RPMI8226 (cell line): ENCODE measurements at regions not wholly inside any gene's neighbourhood (a gene's known extent, or its start where the extent isn't known, plus 50 kb on each side); places are given as distances from the start of the nearest gene placed in this dataset.
"Not testable (repeated sequence)": the region's sequence is repeated elsewhere in the genome, so short reads cannot be mapped to it uniquely, and the experiment has no call there.

Source experiments
- DNase-seq: peaks from one replicate; pipeline ENCODE4 v3.0.0-alpha.2; 2015

- DNase-seq, result no peak
These were observed 96.4 kb upstream of the B3GAT1 start for GRCh38 chr11:134508219-134508990.

GRCh38 chr11:134506046-134506445 lies 94.0 kb upstream of the B3GAT1 start:
- no peak for DNase-seq

- no peak for DNase-seq
These were observed 93.1 kb upstream of the B3GAT1 start for GRCh38 chr11:134505125-134505524.

GRCh38 chr11:134504146-134504905 lies 92.3 kb upstream of the B3GAT1 start:
- DNase-seq, result no peak

- DNase-seq, result no peak
These were observed 91.6 kb upstream of the B3GAT1 start for GRCh38 chr11:134503596-134503995.

GRCh38 chr11:134503100-134503499 lies 91.1 kb upstream of the B3GAT1 start:
- DNase-seq, result no peak

- DNase-seq, result no peak
These were observed 90.1 kb upstream of the B3GAT1 start for GRCh38 chr11:134502153-134502550.

- DNase-seq, result no peak
These were observed 89.5 kb upstream of the B3GAT1 start for GRCh38 chr11:134501406-134502152.

GRCh38 chr11:134500621-134501020 lies 88.6 kb upstream of the B3GAT1 start:
- DNase-seq, result no peak

GRCh38 chr11:134499990-134500389 lies 87.9 kb upstream of the B3GAT1 start:
- DNase-seq, result no peak

- DNase-seq, result no peak
These were observed 86.5 kb upstream of the B3GAT1 start for GRCh38 chr11:134498326-134499139.

GRCh38 chr11:134497586-134497985 lies 85.5 kb upstream of the B3GAT1 start:
- no peak for DNase-seq

GRCh38 chr11:134496058-134496457 lies 84.0 kb upstream of the B3GAT1 start:
- not testable (repeated sequence) for DNase-seq

- not testable (repeated sequence) for DNase-seq
These were observed 82.4 kb upstream of the B3GAT1 start for GRCh38 chr11:134494395-134494794.

GRCh38 chr11:134492411-134492810 lies 80.4 kb upstream of the B3GAT1 start:
- DNase-seq, result not testable (repeated sequence)

GRCh38 chr11:134489728-134490127 lies 77.7 kb upstream of the B3GAT1 start:
- DNase-seq, result no peak

GRCh38 chr11:134488913-134489312 lies 76.9 kb upstream of the B3GAT1 start:
- DNase-seq, result peak; percentile 23

- no peak for DNase-seq
These were observed 76.5 kb upstream of the B3GAT1 start for GRCh38 chr11:134488512-134488911.

- DNase-seq, result no peak
These were observed 75.7 kb upstream of the B3GAT1 start for GRCh38 chr11:134487696-134488095.

GRCh38 chr11:134486704-134487103 lies 74.7 kb upstream of the B3GAT1 start:
- no peak for DNase-seq

- DNase-seq, result no peak
These were observed 74.1 kb upstream of the B3GAT1 start for GRCh38 chr11:134486106-134486505.

- no peak for DNase-seq
These were observed 73.3 kb upstream of the B3GAT1 start for GRCh38 chr11:134485316-134485715.

GRCh38 chr11:134483857-134484256 lies 71.8 kb upstream of the B3GAT1 start:
- DNase-seq, result no peak
